GM18909 (cell line): ENCODE measurements at regions not wholly inside any gene's neighbourhood (a gene's known extent, or its start where the extent isn't known, plus 50 kb on each side); places are given as distances from the start of the nearest gene placed in this dataset.

Source experiments
- ATAC-seq: cut with Tn5 transposase; IDR thresholded peaks from one replicate; pipeline ENCODE4 v1.9.1; 2021; ENCODE audit warnings: mild to moderate bottlenecking; ENCODE audit not compliant: unreplicated experiment, poor library complexity

DNA sequence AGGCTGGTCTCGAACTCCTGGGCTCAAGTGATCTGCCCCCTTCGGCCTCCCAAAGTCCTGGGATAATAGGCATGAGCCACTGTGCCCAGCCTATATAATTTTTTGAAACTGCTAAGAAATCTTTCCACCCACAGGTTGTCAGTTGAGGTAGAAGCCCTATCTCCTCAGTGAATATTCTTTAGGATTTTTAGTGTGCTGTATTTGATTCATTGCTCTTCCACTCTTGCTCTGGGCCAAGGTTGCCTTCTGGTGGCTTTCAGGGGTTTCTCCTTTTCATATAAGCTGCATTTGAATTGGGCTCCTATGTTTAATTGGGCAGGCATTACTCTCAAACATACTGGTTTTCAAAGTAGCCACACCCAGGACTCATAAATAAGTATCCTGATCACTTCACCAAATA is 931.2 kb downstream of the GATA3 start:
- no peak for ATAC-seq

DNA sequence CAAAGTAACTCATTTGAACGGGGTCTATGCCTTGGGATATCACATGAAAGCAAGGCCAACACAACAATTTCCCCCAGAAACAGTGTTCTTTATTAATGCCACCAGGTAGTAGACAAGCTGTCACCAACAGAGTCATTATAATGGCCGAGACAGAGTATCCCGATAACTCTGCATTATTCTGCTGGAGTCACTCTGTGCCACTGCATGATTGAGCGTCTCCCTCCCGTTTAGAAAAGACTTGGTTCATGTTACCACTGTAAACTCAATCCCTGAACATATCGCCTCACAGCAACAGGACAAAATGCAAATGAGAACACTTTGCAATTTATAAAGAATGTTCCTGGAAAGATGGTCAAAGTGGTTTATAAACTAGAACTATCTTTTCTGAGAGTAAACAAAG is 932.5 kb downstream of the GATA3 start:
- no peak for ATAC-seq

DNA sequence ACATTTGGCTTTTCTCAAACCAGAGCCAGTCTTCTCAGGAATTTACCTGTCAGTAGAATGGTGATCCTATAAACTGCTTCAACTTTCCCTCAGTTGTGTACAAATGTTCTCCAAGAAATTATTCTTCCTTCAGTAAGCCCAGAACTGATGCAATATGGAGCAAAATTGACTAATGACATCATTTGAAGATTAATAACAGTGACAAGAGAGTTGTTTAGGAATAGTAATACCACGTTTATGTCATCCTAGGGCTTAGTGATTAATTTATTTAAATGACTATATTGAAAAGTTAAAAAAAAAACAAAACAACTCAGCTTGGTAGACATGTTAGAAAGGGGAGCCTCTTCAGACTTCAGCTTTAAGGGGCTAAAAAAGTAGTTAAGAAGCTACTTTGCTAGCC is 933.2 kb downstream of the GATA3 start:
- no peak for ATAC-seq

DNA sequence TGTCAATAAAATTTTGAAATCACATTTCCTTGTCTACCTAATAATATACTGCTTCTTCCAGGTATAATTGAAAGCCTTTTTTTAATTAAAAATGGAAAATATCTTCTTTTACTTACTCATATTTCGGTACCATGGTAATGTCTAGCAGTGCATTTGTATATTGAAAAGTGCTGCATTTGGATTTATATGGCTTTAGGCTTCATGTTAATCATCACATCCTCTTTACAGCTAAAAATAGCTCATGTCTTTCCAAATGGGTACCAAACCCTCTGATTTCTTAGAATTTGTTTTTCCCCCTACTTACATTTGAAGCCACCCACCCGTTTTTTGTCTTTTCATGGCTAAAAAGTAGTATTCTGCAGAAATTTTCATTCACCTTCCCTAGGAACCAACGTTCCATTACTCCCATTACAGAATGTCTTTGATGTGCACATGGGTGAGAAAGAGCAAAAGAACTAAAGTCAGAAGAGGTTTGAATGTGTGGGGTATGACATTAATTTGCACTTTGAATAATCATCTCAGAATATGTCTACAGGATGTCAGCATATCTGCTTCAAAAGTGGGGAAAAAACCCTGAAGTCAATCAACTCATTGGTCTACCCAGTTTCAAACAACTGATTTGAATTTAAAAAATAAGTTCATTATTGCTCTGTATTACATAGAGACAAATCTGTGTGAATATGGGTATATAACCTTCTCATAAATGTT is 935.9 kb downstream of the GATA3 start:
- no peak for ATAC-seq

DNA sequence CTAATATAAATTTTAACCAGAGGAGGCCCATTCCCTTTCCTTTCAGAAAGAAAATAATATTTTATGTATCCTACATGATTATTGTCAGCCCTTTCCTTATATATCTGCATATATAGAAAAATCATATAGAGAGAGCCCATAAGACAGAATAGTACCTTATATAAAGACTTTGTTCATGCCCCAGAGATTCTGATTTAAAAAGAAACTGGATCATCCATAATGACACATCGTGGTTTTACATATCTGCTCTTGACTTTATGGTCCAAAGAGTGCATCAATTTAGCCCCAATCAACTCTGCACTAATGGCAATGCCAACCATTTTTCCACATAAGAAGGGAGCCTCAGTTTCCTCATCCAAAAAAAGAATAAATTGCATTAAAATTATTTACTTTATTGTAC is 937.5 kb downstream of the GATA3 start:
- ATAC-seq, result no peak

DNA sequence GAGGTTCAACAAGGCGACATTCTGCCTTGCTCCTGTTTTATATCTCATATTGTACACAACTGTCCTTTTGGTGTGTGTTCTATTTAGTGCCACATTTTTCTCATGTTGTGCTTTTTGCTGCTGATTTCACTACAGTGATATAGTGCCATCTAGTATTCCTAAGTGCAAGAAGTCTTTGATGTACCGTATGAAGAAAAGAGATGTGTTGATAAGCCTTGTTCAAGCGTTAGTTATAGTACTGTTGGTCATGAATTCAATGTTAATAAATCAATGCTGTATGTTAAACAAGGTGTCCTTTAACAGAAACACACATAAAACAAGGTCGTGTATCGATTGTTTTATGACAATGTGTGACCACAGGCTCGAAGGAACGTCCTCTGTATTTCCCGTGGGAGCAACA is 939.4 kb downstream of the GATA3 start:
- no peak for ATAC-seq

DNA sequence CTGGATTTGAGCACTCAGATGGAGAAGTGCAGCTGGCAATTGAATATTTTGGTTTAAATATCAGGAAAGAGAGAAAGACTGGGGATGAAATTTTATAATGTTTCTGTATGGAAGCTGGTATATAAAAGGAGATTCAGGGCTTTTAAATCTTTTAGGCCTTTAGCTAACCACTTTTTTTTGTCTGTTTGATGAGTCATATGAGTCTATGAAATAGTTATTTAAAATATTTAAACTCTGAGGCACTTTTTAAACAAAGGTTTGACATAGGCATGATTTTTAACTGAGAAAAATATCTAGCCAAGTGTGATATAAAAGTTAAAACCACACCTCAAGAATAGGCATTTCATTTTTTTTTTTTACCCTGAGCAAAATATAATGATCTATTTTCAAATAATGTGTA is 944.3 kb downstream of the GATA3 start:
- ATAC-seq, result no peak

DNA sequence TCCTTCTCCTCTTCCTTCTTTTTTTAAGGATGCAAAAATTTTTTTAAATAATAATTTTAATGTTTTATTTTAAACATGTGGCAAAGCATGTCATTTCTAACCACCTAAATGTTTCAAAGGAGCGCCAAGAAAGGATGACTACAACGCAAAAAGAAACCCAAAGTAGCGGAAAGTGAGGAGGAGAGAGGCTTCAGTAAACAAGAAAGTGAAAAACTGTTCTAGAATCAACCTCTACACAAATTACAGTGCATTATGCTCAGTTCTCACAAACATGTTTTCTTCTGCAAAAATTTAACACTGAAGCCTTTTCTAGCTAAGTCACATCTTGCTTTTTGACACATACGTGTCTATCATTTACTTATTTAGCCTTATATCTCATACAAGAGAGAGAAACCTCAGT is 948.6 kb downstream of the GATA3 start:
- no peak for ATAC-seq

DNA sequence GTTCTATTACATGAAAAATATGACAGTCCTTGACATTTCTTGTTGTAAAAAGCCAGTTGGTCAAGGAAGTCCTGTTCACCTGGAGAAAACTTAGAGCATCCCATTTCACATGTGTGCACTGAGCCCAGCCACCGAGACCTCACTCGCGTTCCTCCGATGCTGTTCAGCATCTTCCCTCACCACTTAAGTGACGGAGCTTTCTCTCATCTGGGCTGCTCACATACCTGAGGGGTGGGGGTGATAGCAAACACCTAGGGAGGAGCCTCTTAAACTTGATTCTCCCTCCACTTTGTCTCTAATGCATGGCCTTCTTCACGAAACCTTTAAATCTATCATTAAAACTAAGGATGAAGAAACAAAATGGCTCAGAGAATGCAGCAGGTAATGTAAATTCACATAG is 950.2 kb downstream of the GATA3 start:
- ATAC-seq, result no peak

DNA sequence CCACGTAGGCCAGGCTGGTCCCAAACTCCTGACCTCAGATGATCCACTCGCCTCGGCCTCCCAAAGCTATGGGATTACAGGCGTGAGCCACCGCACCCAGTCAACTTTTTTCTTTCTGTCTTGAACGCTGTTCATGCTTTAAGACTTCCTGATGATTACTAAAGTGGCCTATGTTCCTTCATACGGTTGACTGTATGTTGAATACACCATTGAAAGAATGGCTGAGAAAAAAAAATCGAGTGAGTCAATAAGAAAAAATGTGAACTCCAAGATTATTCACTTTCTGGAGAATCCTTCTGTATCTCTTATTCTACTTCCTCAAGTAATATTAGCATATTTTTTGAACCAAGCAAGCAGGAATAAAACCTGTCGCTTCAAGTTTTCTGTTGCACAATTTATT is 955.0 kb downstream of the GATA3 start:
- no peak for ATAC-seq

DNA sequence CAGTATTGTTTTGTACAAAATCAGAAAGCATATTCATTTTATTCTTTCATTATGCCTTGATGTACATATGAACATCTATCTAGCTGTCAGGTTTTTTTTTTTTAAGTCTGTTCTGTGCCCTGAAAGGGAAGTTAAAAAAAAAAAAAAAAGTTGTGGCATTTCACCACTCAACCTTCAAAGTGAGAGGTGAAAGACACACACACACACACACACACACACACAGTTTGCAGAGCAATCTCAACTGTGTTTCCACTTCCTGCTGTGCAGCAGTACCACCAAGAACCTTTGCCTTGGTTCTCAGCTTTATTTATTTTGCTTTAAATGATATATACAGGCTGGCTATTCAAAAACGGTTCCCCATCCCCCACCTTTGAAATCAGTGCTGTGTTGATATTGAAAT is 955.6 kb downstream of the GATA3 start:
- no peak for ATAC-seq

DNA sequence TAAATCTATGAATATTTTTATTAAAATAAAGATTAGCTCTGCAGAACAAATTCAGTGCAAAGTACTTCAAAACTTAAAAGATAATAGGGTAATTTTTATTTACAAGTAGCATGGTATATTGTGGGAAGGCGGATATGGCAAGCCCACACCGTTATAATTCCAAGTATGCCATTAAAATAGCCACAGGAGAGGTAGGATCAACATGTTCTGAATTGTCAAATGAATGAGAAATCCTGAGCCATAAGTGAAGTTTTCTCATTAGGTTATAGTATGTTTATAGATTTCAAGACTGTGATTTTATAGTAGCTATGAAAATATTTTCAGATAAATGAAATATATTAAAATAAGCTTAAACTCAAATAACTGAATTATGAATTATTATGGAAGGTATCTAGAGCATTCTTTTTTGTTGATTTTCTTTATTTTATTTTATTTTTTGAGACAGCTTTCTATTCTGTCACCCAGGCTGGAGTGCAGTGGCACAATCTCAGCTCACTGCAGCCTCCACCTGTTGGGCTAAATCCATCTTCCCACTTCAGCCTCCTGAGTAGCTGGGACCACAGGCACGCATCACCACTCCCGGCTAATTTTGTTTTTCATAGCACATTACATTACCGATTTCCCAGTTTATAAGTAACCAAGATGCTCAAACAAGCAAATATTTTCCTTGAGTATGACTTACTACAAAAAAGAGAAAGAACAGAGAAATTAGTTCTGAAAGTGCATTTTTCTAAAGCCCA is 956.6 kb downstream of the GATA3 start:
- ATAC-seq, result no peak

DNA sequence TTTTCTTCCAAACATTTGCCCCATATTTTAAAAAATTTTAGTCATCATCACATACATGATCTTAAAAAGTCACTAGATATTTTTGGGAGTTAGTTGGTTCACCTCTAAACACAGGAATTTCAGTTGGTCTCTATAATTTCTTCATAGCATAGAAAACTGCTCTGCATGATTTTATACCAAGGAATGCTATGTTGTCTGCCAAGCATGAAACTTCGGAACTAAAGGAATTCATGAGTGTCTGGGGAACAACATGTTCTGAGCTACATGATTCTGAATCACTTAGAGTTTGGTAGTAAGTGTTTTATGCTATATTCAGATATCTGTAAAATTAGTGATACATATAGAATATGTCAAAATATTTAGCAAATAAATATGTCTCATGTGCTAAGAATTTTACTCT is 957.8 kb downstream of the GATA3 start:
- ATAC-seq, result no peak

DNA sequence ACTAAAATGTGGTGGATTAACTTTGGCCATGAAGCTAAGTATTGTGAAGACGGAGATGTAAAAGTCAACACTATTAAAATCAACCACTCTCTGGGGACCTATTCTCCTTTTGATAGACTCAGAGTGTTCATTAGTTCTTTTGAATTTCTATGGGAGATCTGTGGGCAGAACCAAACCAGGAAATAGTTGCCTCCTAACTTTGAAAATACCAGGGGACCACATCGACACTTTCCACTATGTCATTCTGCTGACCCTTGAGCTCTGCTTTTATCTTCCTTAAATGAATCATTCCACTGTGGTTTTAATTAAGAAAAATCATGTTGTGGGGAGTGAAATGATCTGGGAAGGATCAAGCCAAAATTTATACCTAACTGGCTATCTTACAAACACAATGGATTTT is 960.5 kb downstream of the GATA3 start:
- ATAC-seq, result no peak

DNA sequence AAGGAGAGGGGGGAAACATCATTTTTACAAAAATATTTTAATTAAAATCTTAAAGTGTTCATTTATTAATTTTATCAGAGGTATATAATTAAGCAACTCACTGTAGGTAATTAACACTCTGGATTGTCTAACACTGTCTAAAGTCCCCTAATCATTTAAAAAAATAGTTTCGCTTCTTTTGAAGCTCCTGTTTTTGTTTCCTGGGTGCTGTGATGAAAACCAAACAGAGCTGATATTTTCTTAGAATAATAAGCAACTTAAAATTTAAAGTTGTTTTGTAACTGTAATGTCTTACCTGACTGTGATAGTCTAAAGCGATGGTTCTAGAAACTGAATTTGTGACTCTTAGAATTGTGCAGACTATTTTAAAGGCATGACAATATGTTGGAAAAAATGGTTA is 961.0 kb downstream of the GATA3 start:
- ATAC-seq, result no peak

DNA sequence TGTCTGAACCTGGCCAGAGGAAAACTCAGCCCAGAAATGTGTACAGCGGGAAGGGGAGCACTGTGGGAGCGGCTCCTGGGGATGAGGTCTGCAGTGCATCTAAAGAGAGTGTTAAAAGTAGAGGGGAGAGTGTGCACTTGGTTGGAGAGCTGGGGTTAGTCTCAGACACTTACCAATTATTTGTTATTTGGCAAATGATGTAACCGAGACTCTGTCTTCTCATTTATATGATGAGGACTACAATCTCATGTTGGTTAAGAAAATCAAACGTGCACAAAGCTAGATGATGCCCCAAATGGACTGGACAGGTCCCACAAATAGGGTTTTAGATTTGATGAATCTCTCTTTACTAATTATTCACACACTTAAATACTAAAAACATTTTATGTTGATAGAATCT is 962.4 kb downstream of the GATA3 start:
- ATAC-seq, result no peak

DNA sequence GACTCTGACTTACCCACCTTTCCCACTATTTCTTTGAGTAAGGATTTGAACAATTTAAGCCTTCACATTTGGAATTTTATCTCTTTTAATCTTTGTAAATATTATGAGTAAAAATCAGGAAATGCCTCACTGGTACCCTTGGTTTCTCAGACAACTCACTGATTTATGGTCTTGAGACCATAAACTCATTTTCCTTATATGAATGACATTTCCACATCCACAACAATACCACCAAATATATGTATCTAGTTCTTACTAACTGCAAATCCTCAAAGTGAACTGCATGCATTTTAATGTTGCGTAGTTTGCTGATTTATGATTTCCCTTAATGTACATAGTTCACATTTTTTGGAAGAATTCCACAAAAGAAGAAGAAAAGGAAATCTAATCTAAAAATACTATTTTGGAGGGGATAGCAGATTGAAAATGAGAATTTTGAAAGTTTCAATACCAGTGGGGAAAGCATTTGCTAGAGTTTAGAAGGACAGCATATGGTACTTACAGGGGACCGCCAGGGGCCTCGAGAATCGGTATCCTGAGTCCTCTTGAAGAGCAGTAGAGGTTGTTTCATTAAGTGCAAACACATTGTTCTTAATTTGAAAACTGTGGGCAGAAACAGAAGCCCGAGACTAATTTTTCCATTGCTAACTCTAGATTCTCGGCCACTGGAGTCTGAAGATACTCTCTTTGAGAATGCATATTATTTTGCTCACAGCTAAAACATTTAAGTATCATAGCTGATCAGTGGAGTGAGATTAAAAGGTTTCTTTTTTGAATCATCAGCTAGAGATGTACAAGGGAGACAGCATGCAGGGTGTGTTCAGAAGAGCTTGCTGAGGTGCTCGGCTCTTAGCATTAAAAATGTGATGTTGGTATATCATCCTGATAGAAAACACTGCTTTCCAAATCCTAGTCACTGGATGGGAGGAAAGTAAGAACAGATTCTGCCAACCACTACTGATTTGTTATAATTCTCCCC is 964.0 kb downstream of the GATA3 start:
- no peak for ATAC-seq

DNA sequence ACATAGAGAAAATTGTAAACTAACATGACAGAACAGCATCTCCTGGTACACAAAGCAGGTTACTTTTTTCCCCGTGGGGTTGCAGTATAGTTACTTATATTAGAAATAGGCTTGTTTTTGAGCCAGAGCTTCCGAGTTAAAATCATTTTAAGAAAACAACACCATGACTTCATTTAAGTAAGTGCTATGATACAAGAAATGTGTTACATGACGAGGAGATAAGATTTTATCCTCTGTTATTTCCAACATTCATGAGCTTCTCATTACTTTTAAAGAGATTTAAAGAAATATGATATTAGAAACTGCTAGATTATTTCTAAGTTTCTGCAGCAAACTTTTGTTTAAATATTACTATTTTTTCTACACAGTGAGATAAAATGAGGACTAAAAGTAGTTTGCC is 968.7 kb downstream of the GATA3 start:
- ATAC-seq, result no peak

DNA sequence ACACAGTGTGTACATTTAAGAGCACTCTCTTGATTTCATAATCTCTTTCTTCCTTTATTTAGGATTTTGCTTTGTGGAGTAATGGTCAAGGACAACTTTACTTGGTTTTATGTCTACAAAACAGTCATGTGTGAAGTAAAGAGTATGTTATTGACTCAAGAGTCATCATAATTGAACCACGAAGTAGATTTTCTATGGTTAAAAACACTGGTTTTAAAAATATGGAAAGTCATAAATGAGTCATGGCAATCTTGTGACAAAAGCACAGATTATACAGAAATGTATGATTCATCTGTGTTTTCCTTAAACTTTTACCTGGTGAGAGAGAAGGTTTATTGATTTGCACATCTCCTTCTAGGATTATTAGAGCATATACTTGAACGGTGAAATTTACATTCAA is 969.7 kb downstream of the GATA3 start:
- ATAC-seq, result no peak

DNA sequence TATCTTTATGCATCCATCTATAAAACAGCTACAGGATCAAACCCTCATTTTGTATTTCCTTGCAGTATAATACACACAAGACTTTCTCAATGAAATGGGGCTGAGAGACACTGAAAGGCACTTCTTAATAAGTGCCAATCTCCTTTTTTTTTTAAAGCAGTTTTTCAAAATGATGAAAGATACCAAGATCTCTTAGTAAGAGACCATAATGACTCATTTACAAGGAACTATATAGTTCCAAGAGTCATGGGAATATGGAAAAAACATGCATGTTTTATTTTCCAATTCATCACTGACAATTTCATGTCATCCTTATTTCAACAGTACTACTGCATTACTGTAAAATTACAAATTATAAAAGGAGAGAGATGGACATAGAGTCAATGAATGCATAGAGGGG is 973.7 kb downstream of the GATA3 start:
- ATAC-seq, result no peak

DNA sequence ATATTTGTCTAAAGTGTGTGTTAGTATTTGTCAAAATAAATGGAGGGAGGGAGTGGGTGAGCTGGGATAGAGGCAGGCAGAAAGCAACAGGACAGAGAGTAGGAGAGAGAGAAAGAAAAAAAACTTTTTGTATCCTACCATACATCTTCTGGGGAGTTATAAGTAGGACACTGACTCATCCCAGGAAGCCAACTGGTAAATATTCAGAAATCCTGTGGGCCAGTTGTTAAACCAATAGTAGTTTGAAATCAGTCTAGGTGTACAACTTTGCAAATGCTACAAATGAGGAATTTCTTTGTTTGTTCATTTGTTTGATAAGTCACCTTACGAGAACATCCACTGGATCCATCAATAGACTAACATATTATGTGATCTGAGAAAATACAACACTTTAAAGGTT is 980.9 kb downstream of the GATA3 start:
- no peak for ATAC-seq
